Epithelial cell of esophagus (primary cell): ENCODE measurements at regions not wholly inside any gene's neighbourhood (a gene's known extent, or its start where the extent isn't known, plus 50 kb on each side); places are given as distances from the start of the nearest gene placed in this dataset.

ENCODE experiments used
- DNase-seq: peaks from one replicate; pipeline ENCODE4 v3.0.0; 2010; ENCODE audit warnings: low read depth
- H3K4me3 ChIP-seq: 2 replicates; pipeline ENCODE4 v1.5.1; 2011; ENCODE audit warnings: mild to moderate bottlenecking, low read length, control low read depth
- CTCF ChIP-seq: IDR thresholded peaks from 2 replicates; pipeline ENCODE4 v1.5.1; 2011; ENCODE audit warnings: low read depth, mild to moderate bottlenecking, low read length, control low read depth, inconsistent platforms; ENCODE audit not compliant: insufficient read depth; ENCODE audit errors: missing control alignments

- no peak overlapping the region for H3K4me3 ChIP-seq
- no peak for DNase-seq
- TF ChIP-seq CTCF = no peak
Measured at GRCh38 chr1:48164571-48164970, 57.9 kb upstream of the SLC5A9 start.

DNA sequence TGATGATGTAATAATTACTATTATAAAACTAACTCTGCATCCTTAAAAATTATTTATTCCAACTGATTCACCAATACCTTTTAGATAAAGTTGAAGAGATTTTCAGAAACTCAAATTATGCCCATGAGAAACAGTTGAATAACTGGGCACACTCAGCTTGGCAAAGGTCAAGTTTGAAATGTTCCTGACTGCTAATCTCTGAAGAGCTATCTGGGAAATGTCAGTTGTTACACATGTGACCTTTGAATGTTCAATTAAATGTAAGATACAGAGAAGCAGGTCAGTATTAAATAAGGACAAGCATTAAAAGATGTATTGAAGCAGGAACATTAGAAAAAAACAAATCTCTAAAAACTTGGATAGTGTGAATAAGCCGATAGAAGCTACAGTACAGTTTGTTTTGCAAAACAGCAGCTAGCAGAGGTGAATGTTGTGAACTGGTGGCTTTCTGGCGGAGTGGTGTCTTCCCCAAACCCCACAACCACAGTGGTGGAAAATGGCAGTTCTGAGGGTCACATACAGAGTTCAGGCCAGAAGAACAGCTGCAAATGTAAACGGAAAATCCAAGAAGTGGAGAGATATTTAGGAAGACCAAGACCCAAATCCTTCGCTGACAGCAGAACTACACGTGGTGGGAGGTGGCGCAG, 61.9 kb upstream of the SLC5A9 start:
- no peak for TF ChIP-seq CTCF
- no peak for DNase-seq
- H3K4me3 ChIP-seq = no peak overlapping the region

DNA sequence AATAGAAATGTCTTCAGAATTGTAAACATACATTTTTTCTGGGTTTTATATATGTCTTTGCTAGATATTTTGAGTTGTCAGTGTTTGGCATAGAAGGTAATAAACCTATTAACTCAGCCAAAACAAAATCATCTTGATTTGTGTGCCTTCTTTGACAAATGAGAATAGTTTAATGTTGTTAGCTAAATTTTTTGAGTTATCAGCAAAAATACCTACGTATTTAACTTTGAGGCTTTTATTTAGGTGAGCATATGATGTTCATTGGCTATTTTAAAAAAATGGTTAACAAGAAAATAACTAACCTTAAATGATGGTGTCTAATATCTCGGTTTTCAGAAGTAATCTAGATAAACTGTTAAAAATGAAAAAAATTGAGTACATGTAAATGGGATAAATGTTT, 83.2 kb upstream of the SLC5A9 start:
- DNase-seq = no peak
- no peak for TF ChIP-seq CTCF
- no peak overlapping the region for H3K4me3 ChIP-seq

DNA sequence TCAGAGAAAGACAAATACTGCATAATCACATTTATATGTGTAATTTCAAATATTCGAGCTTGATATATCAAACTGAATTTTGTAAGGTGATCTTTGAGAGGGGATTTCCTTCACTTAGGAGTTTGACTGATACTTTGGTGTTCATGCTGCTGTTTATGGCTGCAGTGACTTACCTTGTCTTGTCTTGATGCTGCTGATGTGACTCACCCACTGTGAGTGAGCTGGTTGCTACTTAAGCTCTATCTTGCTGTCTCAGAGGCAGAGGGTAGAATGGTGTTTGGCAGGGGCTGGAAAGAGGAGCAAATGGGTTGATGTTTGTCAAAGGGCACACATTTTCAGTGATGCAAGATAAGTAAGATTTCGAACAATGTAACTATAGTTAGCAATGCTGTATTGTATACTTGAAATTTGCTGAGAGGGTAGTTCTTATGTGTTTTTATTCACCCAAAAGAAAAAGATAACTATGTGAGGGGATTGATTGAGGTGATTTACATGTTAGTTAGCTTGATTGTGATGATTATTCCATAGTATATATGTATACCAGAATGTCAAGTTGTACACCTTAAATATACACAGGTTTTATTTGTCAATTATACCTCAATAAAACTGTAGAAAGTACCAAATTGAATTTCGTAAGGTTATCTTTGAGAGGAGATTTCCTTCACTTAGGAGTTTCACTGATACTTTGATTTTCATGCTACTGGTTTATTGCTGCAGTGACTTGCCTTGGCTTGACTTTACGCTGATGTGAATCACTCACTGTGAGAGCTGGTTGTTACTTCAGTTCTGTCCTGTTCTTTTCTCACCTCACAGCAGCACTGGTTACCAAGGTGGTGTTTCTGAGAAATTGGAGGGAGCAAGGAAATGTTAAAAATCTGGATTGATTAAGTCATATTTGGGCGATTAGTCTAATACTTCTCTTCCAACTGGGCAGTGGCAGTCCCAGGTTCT, 94.5 kb upstream of the SLC5A9 start:
- TF ChIP-seq CTCF = no peak
- peak; percentile 71 for DNase-seq

GRCh38 chr1:48123647-48124046, 98.9 kb upstream of the SLC5A9 start:
- H3K4me3 ChIP-seq = no peak overlapping the region
- no peak for DNase-seq
- no peak for TF ChIP-seq CTCF

More for the DNA sequence above, 94.5 kb upstream of the SLC5A9 start:
- no peak overlapping the region for H3K4me3 ChIP-seq

GRCh38 chr1:48121955-48122354, 100.6 kb upstream of the SLC5A9 start:
- no peak for TF ChIP-seq CTCF
- DNase-seq = no peak
- no peak overlapping the region for H3K4me3 ChIP-seq
